ENCODE measurements at regions not wholly inside any gene's neighbourhood (a gene's known extent, or its start where the extent isn't known, plus 50 kb on each side); places are given as distances from the start of the nearest gene placed in this dataset.

DNA sequence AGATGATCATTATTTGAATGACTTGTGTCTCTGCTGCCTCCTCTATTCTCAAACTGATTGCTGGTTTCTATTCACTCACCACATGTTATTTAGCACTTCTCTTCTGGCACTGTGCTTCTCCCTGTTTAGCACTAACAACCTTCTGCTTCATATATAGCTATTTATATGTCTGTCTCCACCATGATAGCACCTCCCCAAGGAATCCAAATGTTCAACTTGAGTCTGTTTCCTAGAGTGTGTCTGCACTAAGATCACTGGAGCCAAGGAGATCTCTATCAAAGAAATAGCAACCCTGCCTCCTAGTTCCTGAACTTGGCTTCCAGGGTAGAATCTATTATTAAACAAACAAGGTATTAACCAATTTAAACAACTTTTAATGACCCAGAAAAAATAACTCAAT lies 104.5 kb downstream of the CYP26A1 start:
- no peak overlapping the region for H3K27ac ChIP-seq (ENCODE audit: low read depth, low read length, poor library complexity, severe bottlenecking)
- H3K79me2 ChIP-seq (ENCODE audit: insufficient read depth, low read depth, low read length) = no peaks in the 10 kb centered on the region
- no peaks in the 10 kb centered on the region for H3K4me1 ChIP-seq (ENCODE audit: insufficient read depth, low read length, poor library complexity, severe bottlenecking)
- H3K9me2 ChIP-seq (ENCODE audit: insufficient read depth, low read length) = no peaks in the 10 kb centered on the region
- no peak overlapping the region for H3K4me3 ChIP-seq (ENCODE audit: low read depth, low read length, poor library complexity, severe bottlenecking)
- no TSS peak for BruUV-seq (replicated peaks)
- ChIA-PET POLR2A (interaction anchor here (0.6 kb wide), 1 partner anchor 192 kb away, joined by 4 read pairs; no protein-coding TSS in a partner anchor), CTCF (ENCODE audit: unreplicated experiment) (no interaction called here)
- no peak overlapping the region for H2AFZ ChIP-seq (ENCODE audit: low read length)
- no peaks in the 10 kb centered on the region for H3K9me3 ChIP-seq (ENCODE audit: low read length)
- intact Hi-C loops (cut with micrococcal nuclease; ENCODE audit: unreplicated experiment) = no loop called here
- no peak for TF ChIP-seq EZH2phosphoT487 (IDR thresholded peaks at IDR 0.05; ENCODE audit: borderline replicate concordance, low read depth, low read length)
- TF ChIP-seq, protein P1, sequence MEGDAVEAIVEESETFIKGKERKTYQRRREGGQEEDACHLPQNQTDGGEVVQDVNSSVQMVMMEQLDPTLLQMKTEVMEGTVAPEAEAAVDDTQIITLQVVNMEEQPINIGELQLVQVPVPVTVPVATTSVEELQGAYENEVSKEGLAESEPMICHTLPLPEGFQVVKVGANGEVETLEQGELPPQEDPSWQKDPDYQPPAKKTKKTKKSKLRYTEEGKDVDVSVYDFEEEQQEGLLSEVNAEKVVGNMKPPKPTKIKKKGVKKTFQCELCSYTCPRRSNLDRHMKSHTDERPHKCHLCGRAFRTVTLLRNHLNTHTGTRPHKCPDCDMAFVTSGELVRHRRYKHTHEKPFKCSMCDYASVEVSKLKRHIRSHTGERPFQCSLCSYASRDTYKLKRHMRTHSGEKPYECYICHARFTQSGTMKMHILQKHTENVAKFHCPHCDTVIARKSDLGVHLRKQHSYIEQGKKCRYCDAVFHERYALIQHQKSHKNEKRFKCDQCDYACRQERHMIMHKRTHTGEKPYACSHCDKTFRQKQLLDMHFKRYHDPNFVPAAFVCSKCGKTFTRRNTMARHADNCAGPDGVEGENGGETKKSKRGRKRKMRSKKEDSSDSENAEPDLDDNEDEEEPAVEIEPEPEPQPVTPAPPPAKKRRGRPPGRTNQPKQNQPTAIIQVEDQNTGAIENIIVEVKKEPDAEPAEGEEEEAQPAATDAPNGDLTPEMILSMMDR (conservative IDR thresholded peaks at IDR 0.05; ENCODE audit: low read length) = no peak
- H3K36me3 ChIP-seq (ENCODE audit: insufficient read depth, low read length) = no peaks in the 10 kb centered on the region
- no peak for DNase-seq (ENCODE audit: low spot score)
- H3K4me2 ChIP-seq (ENCODE audit: low read length) = no peak overlapping the region
- no peaks in the 10 kb centered on the region for H4K20me1 ChIP-seq (ENCODE audit: insufficient read depth, low read length)

DNA sequence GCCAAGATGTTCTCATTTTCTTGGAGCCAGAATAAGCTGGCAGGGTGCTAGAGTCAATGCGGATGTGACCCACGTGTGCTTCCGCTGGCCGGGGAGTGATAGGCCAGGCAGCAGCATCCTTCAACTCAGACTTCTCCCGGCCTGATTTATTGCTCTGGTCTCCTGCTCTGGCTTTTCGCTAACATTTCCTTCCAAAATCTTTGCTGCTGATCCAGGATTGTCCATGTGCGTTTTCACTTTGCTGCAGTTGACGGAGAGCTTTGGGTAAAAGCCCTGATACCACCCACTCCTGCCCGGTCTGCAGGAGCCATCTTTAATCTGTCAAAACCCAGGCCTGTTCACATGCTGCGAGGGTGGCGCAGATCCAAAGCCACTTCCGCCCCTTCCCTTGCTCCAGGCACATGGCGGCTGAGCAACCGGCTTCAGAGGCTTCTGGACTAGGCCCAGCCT lies 106.8 kb downstream of the CYP26A1 start:
- no TSS peak for BruUV-seq (replicated peaks)
- no peaks in the 10 kb centered on the region for H3K4me1 ChIP-seq (ENCODE audit: insufficient read depth, low read length, poor library complexity, severe bottlenecking)
- no peaks in the 10 kb centered on the region for H3K9me3 ChIP-seq (ENCODE audit: low read length)
- no peak overlapping the region for H2AFZ ChIP-seq (ENCODE audit: low read length)
- TF ChIP-seq, protein P1 (conservative IDR thresholded peaks at IDR 0.05; ENCODE audit: low read length) = no peak
- TF ChIP-seq EZH2phosphoT487 (IDR thresholded peaks at IDR 0.05; ENCODE audit: borderline replicate concordance, low read depth, low read length) = no peak
- POLR2A ChIA-PET = interaction anchor here (0.7 to 0.8 kb wide), 2 partner anchors 18 to 1472 kb away, joined by 3 to 4 read pairs; no protein-coding TSS in a partner anchor
- H3K36me3 ChIP-seq (ENCODE audit: insufficient read depth, low read length) = no peaks in the 10 kb centered on the region
- no peaks in the 10 kb centered on the region for H3K9me2 ChIP-seq (ENCODE audit: insufficient read depth, low read length)
- H3K4me2 ChIP-seq (ENCODE audit: low read length) = no peak overlapping the region
- no peak for DNase-seq (ENCODE audit: low spot score)
- no peak overlapping the region for H3K4me3 ChIP-seq (ENCODE audit: low read depth, low read length, poor library complexity, severe bottlenecking)
- H3K79me2 ChIP-seq (ENCODE audit: insufficient read depth, low read depth, low read length) = no peaks in the 10 kb centered on the region
- CTCF ChIA-PET (ENCODE audit: unreplicated experiment) = no interaction called here
- no peak overlapping the region for H3K27ac ChIP-seq (ENCODE audit: low read depth, low read length, poor library complexity, severe bottlenecking)
- intact Hi-C loops (cut with micrococcal nuclease; ENCODE audit: unreplicated experiment) = no loop called here
- H4K20me1 ChIP-seq (ENCODE audit: insufficient read depth, low read length) = no peaks in the 10 kb centered on the region

DNA sequence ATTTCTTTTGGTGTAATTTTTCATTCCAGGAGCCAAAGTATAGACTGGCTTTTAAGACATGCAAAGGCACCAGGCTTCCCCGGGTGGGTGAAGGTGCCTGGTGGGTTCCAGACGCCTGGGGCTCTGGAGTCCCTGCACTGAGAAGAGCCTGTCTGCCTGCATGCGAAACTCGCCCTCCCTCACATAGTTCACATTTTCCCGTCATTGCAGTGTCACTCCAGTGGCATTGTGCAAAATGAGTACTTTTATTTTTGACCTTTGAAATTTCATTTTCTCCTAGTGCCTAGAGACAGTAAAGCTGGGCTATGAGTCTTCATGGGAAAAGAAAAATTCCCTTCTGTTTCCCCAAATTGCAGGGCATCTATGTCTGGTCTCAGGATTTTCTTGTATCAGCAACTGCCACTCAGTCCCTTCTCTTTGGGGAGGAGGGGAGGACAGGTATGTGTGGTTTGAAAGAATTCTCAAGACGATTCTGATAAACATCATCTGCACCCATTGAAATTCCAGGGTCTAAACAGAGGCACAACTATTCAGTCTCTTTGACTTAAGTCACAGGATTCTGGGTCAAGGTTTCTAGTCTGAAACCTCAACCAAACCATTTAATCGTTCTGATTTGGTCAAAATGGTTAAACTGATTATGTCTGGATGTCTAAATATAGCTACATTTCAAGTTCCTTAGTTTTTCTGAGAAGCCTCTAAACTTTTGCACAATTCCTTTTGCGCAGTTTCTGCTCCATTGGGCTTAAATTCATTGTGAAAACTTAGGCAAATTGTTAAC lies 107.8 kb downstream of the CYP26A1 start:
- H3K27ac ChIP-seq (ENCODE audit: low read depth, low read length, poor library complexity, severe bottlenecking) = no peak overlapping the region
- BruUV-seq (replicated peaks) = no TSS peak
- intact Hi-C loops (cut with micrococcal nuclease; ENCODE audit: unreplicated experiment) = no loop called here
- no peak overlapping the region for H3K4me3 ChIP-seq (ENCODE audit: low read depth, low read length, poor library complexity, severe bottlenecking)
- no peaks in the 10 kb centered on the region for H3K9me2 ChIP-seq (ENCODE audit: insufficient read depth, low read length)
- ChIA-PET CTCF (ENCODE audit: unreplicated experiment) (no interaction called here), POLR2A (no interaction called here)
- H2AFZ ChIP-seq (ENCODE audit: low read length) = no peak overlapping the region
- H4K20me1 ChIP-seq (ENCODE audit: insufficient read depth, low read length) = no peaks in the 10 kb centered on the region
- H3K4me2 ChIP-seq (ENCODE audit: low read length) = no peak overlapping the region
- no peak for TF ChIP-seq EZH2phosphoT487 (IDR thresholded peaks at IDR 0.05; ENCODE audit: borderline replicate concordance, low read depth, low read length)
- TF ChIP-seq, protein P1 (conservative IDR thresholded peaks at IDR 0.05; ENCODE audit: low read length) = no peak
- DNase-seq (ENCODE audit: low spot score) = no peak
- H3K79me2 ChIP-seq (ENCODE audit: insufficient read depth, low read depth, low read length) = no peaks in the 10 kb centered on the region
- no peaks in the 10 kb centered on the region for H3K9me3 ChIP-seq (ENCODE audit: low read length)
- H3K36me3 ChIP-seq (ENCODE audit: insufficient read depth, low read length) = no peaks in the 10 kb centered on the region
- H3K4me1 ChIP-seq (ENCODE audit: insufficient read depth, low read length, poor library complexity, severe bottlenecking) = no peaks in the 10 kb centered on the region

Data from OCI-LY7 (cell line).